ENCODE measurements at regions not wholly inside any gene's neighbourhood (a gene's known extent, or its start where the extent isn't known, plus 50 kb on each side); places are given as distances from the start of the nearest gene placed in this dataset.

- no peaks in the 10 kb centered on the region for H3K36me3 ChIP-seq (ENCODE audit: control insufficient read depth in 1 of 2, insufficient read depth in 2 of 2, low read length in 2 of 2)
- H3K9ac ChIP-seq (ENCODE audit: low read length) = no peak overlapping the region
- BruUV-seq (replicated peaks) = no TSS peak
- intact Hi-C loops (cut with micrococcal nuclease) = no loop called here
- H2AFZ ChIP-seq (ENCODE audit: low read depth, low read length, poor library complexity, severe bottlenecking) = no peak overlapping the region
- no peaks in the 10 kb centered on the region for H4K20me1 ChIP-seq (ENCODE audit: insufficient read depth)
- POLR2A ChIA-PET = no interaction called here
- H3K27ac ChIP-seq (ENCODE audit: low read depth, low read length) = no peak overlapping the region
- no peak for ATAC-seq
- RAD21 ChIA-PET (ENCODE audit: low non-redundant PET in 1 of 2, low total read pairs in 2 of 2, uncharacterized antibody in 2 of 2, unreplicated experiment in 2 of 2) = no interaction called here
- no peak overlapping the region for H3K4me3 ChIP-seq (replicated peaks in 1 of 2; ENCODE audit: low read depth in 1 of 2, low read length in 2 of 2)
- no peak for TF ChIP-seq SIN3A (IDR thresholded peaks at IDR 0.05; ENCODE audit: low read depth)
- no peak for TF ChIP-seq FOSL1 (IDR thresholded peaks at IDR 0.05; ENCODE audit: low read depth)
- no peak for TF ChIP-seq POLR2AphosphoS5 (IDR thresholded peaks at IDR 0.05; ENCODE audit: low read depth, low read length)
- TF ChIP-seq POLR2A (IDR thresholded peaks at IDR 0.05; ENCODE audit: borderline replicate concordance, extremely low read depth, insufficient read depth, insufficient read length) = no peak
- TF ChIP-seq JUND (IDR thresholded peaks at IDR 0.05) = no peak
- no peak for TF ChIP-seq EGR1 (IDR thresholded peaks at IDR 0.05; ENCODE audit: low read depth)
- no peak for TF ChIP-seq ZFX (IDR thresholded peaks at IDR 0.05)
- no peak for TF ChIP-seq REST (IDR thresholded peaks at IDR 0.05; ENCODE audit: low read depth)
- TF ChIP-seq SP1 (IDR thresholded peaks at IDR 0.05; ENCODE audit: low read depth) = no peak
- no peak for TF ChIP-seq EZH2 (IDR thresholded peaks at IDR 0.05)
- TF ChIP-seq ATF3 (IDR thresholded peaks at IDR 0.05) = no peak
- TF ChIP-seq RAD21 (IDR thresholded peaks at IDR 0.05; ENCODE audit: low read depth) = no peak
- no peak for TF ChIP-seq MAX (IDR thresholded peaks at IDR 0.05)
- TF ChIP-seq YY1 (IDR thresholded peaks at IDR 0.05; ENCODE audit: extremely low read depth, insufficient replicate concordance, low read depth, low read length) = no peak
- TF ChIP-seq SRF (IDR thresholded peaks at IDR 0.05; ENCODE audit: low read depth) = no peak
- TF ChIP-seq ELF1 (IDR thresholded peaks at IDR 0.05; ENCODE audit: borderline replicate concordance, low read depth) = no peak
- no peaks in the 10 kb centered on the region for H3K9me2 ChIP-seq (ENCODE audit: insufficient read depth)
- H3K79me2 ChIP-seq (ENCODE audit: insufficient read depth, low read length) = no peaks in the 10 kb centered on the region
- no peaks in the 10 kb centered on the region for H3K9me3 ChIP-seq (ENCODE audit: control insufficient read depth in 1 of 2, insufficient read depth in 1 of 2, low read depth in 1 of 2, low read length in 2 of 2)
- CTCF ChIA-PET = no interaction called here
- peaks cover 7% of the 10 kb centered on the region for H3K27me3 ChIP-seq (ENCODE audit: insufficient read depth, low read length)
- DNase-seq (ENCODE audit: low read depth, low spot score) = no peak
- no peak overlapping the region for H3K4me2 ChIP-seq (ENCODE audit: low read length)
- H3K4me1 ChIP-seq (ENCODE audit: control insufficient read depth in 1 of 2, insufficient read depth in 2 of 2, low read length in 2 of 2) = no peaks in the 10 kb centered on the region
These were observed 146.2 kb upstream of the ZBED5 start for GRCh38 chr11:11004069-11004468.

All from HCT116 (cell line).